Fibroblast of lung (primary cell): ENCODE measurements at regions not wholly inside any gene's neighbourhood (a gene's known extent, or its start where the extent isn't known, plus 50 kb on each side); places are given as distances from the start of the nearest gene placed in this dataset.

ENCODE experiments used
- DNase-seq, 2 donors: peaks; one replicate each; pipeline versions ENCODE4 v3.0.0 to v3.0.0-alpha.2; 2010; ENCODE audit warnings: low read depth in 2 of 2
- H2AFZ ChIP-seq: 2 replicates; pipeline ENCODE4 v1.5.1; 2012; ENCODE audit warnings: low read length, control low read depth, inconsistent platforms
- H3K27ac ChIP-seq: 2 replicates; pipeline ENCODE4 v1.5.1; 2011; ENCODE audit warnings: low read length, control low read depth; ENCODE audit not compliant: insufficient read depth
- H3K27me3 ChIP-seq: 2 replicates; pipeline ENCODE4 v1.5.1; 2011; ENCODE audit warnings: mild to moderate bottlenecking, low read length; ENCODE audit not compliant: control insufficient read depth, insufficient read depth
- H3K36me3 ChIP-seq: 2 replicates; pipeline ENCODE4 v1.5.1; 2011; ENCODE audit warnings: low read length; ENCODE audit not compliant: control insufficient read depth, insufficient read depth
- H3K4me1 ChIP-seq: 2 replicates; pipeline ENCODE4 v1.5.1; 2011; ENCODE audit warnings: low read length; ENCODE audit not compliant: control insufficient read depth, insufficient read depth; ENCODE audit errors: extremely low read depth
- H3K4me2 ChIP-seq: 2 replicates; pipeline ENCODE4 v1.5.1; 2011; ENCODE audit warnings: low read length, control low read depth; ENCODE audit not compliant: insufficient read depth; ENCODE audit errors: extremely low read depth
- H3K4me3 ChIP-seq, 4 experiments: fragments of 200-600 bp in 1 of 4; sonication (generic) in 1 of 4; replicated peaks in 1 of 4; 2 replicates each; pipeline ENCODE4 v1.5.1; 2011 to 2016; ENCODE audit warnings: low read length in 4 of 4, low read depth in 3 of 4, mild to moderate bottlenecking in 3 of 4, control low read depth in 2 of 4, inconsistent platforms in 1 of 4, mixed read lengths in 1 of 4; ENCODE audit not compliant: insufficient read depth in 1 of 4; ENCODE audit errors: control extremely low read depth in 1 of 4
- H3K79me2 ChIP-seq: 2 replicates; pipeline ENCODE4 v1.5.1; 2012; ENCODE audit warnings: mild to moderate bottlenecking, low read length, inconsistent platforms; ENCODE audit not compliant: control insufficient read depth, insufficient read depth
- H3K9ac ChIP-seq: 2 replicates; pipeline ENCODE4 v1.5.1; 2011; ENCODE audit warnings: mild to moderate bottlenecking, low read length, control low read depth; ENCODE audit not compliant: insufficient read depth
- H3K9me3 ChIP-seq: 2 replicates; pipeline ENCODE4 v1.5.1; 2012; ENCODE audit warnings: low read depth, low read length; ENCODE audit not compliant: control insufficient read depth, insufficient read depth
- H4K20me1 ChIP-seq: 2 replicates; pipeline ENCODE4 v1.5.1; 2011; ENCODE audit warnings: low read length; ENCODE audit not compliant: control insufficient read depth, insufficient read depth; ENCODE audit errors: extremely low read depth
- EZH2 ChIP-seq: IDR thresholded peaks from 2 replicates; pipeline ENCODE4 v1.5.1; 2012; ENCODE audit warnings: low read length, control low read depth, mild to moderate bottlenecking; ENCODE audit errors: missing control alignments
- TF ChIP-seq, protein P1 (sequence below), 2 donors: IDR thresholded peaks in 1 of 2; conservative IDR thresholded peaks in 1 of 2; 1 replicate in 1 of 2; 2 replicates in 1 of 2; pipeline ENCODE4 v1.5.1; 2011 to 2012; ENCODE audit warnings: low read length in 2 of 2, control low read depth in 1 of 2, inconsistent platforms in 1 of 2, low read depth in 1 of 2, mild to moderate bottlenecking in 1 of 2

DNA sequence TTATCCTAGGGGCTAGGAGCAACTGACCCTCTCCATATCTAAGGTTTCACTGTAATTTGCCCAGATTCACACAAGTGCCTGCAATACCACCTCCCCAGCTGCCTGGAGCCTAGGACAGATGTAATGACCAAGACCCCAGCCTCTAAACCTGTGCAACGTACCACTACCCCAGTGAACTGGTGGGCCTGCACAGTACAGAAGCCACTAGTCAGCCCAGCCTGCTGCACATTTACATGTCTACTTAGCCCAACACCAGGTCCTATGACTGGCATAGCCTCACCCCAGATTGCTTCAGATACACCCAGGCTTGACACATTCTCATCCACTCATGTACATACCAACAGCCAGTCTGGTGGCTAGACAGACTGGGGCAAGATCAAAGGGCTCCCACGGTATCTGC is 1336.6 kb downstream of the BRINP3 start:
- H4K20me1 ChIP-seq = no peaks in the 10 kb centered on the region
- no peaks in the 10 kb centered on the region for H3K79me2 ChIP-seq
- no peaks in the 10 kb centered on the region for H3K4me1 ChIP-seq
- H2AFZ ChIP-seq = no peak overlapping the region
- no peak overlapping the region for H3K4me2 ChIP-seq
- H3K9me3 ChIP-seq = no peaks in the 10 kb centered on the region
- H3K9ac ChIP-seq = no peak overlapping the region
- H3K27ac ChIP-seq = no peak overlapping the region
- H3K4me3 ChIP-seq = no peak overlapping the region
- DNase-seq = no peak
- no peaks in the 10 kb centered on the region for H3K27me3 ChIP-seq
- H3K36me3 ChIP-seq = no peaks in the 10 kb centered on the region
- TF ChIP-seq, protein P1, sequence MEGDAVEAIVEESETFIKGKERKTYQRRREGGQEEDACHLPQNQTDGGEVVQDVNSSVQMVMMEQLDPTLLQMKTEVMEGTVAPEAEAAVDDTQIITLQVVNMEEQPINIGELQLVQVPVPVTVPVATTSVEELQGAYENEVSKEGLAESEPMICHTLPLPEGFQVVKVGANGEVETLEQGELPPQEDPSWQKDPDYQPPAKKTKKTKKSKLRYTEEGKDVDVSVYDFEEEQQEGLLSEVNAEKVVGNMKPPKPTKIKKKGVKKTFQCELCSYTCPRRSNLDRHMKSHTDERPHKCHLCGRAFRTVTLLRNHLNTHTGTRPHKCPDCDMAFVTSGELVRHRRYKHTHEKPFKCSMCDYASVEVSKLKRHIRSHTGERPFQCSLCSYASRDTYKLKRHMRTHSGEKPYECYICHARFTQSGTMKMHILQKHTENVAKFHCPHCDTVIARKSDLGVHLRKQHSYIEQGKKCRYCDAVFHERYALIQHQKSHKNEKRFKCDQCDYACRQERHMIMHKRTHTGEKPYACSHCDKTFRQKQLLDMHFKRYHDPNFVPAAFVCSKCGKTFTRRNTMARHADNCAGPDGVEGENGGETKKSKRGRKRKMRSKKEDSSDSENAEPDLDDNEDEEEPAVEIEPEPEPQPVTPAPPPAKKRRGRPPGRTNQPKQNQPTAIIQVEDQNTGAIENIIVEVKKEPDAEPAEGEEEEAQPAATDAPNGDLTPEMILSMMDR (conservative IDR thresholded peaks at IDR 0.05 in 1 of 2, IDR thresholded peaks at IDR 0.05 in 1 of 2; ENCODE audit: low read depth in 1 of 2, low read length in 2 of 2) = no peak
- TF ChIP-seq EZH2 = no peak

DNA sequence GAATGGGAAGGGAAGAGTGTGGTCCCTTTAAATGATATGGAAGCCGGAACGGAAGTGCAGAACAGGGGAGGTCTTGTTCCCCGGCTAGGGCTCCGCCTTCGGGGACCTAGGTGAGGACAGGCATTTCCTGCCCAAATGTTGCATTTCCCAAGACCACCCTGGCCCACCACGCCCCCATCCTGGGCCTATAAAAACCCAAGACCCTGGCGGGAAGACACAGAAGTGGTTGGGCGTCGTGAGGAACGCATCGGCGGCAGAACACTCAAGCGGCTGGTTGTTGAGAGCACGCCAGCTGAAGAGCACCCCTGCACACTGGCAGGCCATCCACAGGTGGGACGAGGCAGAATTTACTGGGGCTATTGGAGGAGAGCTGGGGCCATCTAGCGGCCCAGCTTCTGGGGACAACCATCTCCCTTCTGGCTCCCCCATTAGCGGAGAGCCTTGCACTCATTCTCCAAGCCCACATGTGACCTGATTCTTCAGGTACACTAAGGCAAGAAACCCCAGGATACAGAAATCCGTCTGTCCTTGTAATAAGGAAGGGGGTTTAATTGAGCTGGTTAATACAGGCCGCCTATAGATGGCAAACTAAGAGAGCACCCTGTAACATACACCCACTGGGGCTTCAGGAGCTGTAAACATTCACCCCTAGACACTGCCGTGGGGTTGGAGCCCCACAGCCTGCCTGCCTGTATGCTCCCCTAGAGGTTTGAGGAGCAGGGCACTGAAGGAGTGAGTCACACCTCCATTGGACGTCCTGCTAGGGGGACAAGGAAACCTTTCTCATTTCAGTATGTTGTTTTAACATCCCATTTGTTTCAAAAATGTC is 1327.9 kb downstream of the BRINP3 start:
- H3K4me2 ChIP-seq = no peak overlapping the region
- TF ChIP-seq EZH2 = no peak
- TF ChIP-seq, protein P1 (conservative IDR thresholded peaks at IDR 0.05 in 1 of 2, IDR thresholded peaks at IDR 0.05 in 1 of 2; ENCODE audit: low read depth in 1 of 2, low read length in 2 of 2) = no peak
- no peak overlapping the region for H3K27ac ChIP-seq
- no peaks in the 10 kb centered on the region for H3K4me1 ChIP-seq
- DNase-seq = no peak
- no peaks in the 10 kb centered on the region for H3K9me3 ChIP-seq
- no peaks in the 10 kb centered on the region for H3K79me2 ChIP-seq
- no peaks in the 10 kb centered on the region for H3K36me3 ChIP-seq
- H3K9ac ChIP-seq = no peak overlapping the region
- H3K27me3 ChIP-seq = no peaks in the 10 kb centered on the region
- H2AFZ ChIP-seq = no peak overlapping the region
- no peaks in the 10 kb centered on the region for H4K20me1 ChIP-seq
- H3K4me3 ChIP-seq = no peak overlapping the region

DNA sequence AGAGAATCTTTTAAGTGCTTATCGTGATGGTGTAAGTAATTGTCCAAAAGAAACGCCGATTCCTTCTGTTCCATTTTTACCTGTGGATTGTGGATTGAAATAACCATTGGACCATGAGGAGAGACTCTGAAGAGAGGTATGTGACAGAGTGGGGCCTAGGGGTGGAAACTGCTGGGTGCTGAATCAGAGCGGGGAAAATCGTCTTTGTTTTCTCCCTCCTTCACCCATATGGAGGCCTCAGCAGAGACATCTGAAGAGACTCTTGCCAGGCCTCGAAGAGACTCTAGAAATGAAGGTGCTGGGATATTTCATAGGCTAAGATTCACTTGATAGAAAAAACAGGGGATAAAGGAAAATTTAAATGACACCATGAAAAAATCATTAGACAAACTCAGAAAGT is 1327.0 kb downstream of the BRINP3 start:
- Histone ChIP-seq H4K20me1 (no peaks in the 10 kb centered on the region), H3K4me3 (no peak overlapping the region), H3K4me1 (no peaks in the 10 kb centered on the region), H3K9me3 (no peaks in the 10 kb centered on the region), H2AFZ (no peak overlapping the region), H3K27me3 (no peaks in the 10 kb centered on the region), H3K79me2 (no peaks in the 10 kb centered on the region), H3K27ac (no peak overlapping the region), H3K36me3 (no peaks in the 10 kb centered on the region), H3K9ac (no peak overlapping the region), H3K4me2 (no peak overlapping the region)
- DNase-seq = no peak
- TF ChIP-seq, protein P1 (conservative IDR thresholded peaks at IDR 0.05 in 1 of 2, IDR thresholded peaks at IDR 0.05 in 1 of 2; ENCODE audit: low read depth in 1 of 2, low read length in 2 of 2) = no peak
- TF ChIP-seq EZH2 = no peak
